AG04450 (cell line): ENCODE measurements at regions not wholly inside any gene's neighbourhood (a gene's known extent, or its start where the extent isn't known, plus 50 kb on each side); places are given as distances from the start of the nearest gene placed in this dataset.

Source experiments
- CTCF ChIA-PET: fragments of 300-600, 350-600 bp; formaldehyde crosslinking; extraction: SDS; loops from one replicate; lab custom pipeline; 2022; ENCODE audit warnings: antibody characterized with exemption, inconsistent platforms; lab: Charles Lee
- POLR2A ChIA-PET: fragments of 350-600 bp; formaldehyde crosslinking; extraction: SDS; loops from one replicate; lab custom pipeline; 2021; ENCODE audit warnings: antibody characterized with exemption, inconsistent platforms; lab: Yijun Ruan, JAX
- DNase-seq: peaks from one replicate; pipeline ENCODE4 v3.0.0-alpha.2; 2011; ENCODE audit warnings: low read depth, low spot score
- H3K27ac ChIP-seq: one replicate; pipeline ENCODE4 v1.5.1; 2012; ENCODE audit warnings: low read depth, low read length, control low read depth
- H3K27me3 ChIP-seq: one replicate; pipeline ENCODE4 v1.6.0; 2012; ENCODE audit warnings: low read length; ENCODE audit not compliant: control insufficient read depth, insufficient read depth
- H3K4me3 ChIP-seq: 2 replicates; pipeline ENCODE4 v1.5.1; 2011; ENCODE audit warnings: mild to moderate bottlenecking, low read depth, low read length, control low read depth
- H3K9me3 ChIP-seq: 2 replicates; pipeline ENCODE4 v1.5.1; 2012; ENCODE audit warnings: low read length; ENCODE audit not compliant: control insufficient read depth, insufficient read depth
- CTCF ChIP-seq: IDR thresholded peaks from 2 replicates; pipeline ENCODE4 v1.5.1; 2011; ENCODE audit warnings: low read depth, low read length, control low read depth, inconsistent platforms

- Histone ChIP-seq H3K9me3 (no peaks in the 10 kb centered on the region), H3K4me3 (no peak overlapping the region), H3K27me3 (no peaks in the 10 kb centered on the region), H3K27ac (no peak overlapping the region)
- ChIA-PET POLR2A (no interaction called here), CTCF (interaction anchor here (0.6 to 1.0 kb wide), 2 partner anchors 235 to 574 kb away, joined by 5 to 10 read pairs; no protein-coding TSS in a partner anchor)
- no peak for TF ChIP-seq CTCF
- DNase-seq: no peak
Measured at GRCh38 chr3:16658004-16658924, 53.0 kb upstream of the DAZL start.

GRCh38 chr3:16658925-16659793 lies 53.9 kb upstream of the DAZL start:
- DNase-seq: no peak
- Histone ChIP-seq H3K4me3 (no peak overlapping the region), H3K27me3 (peaks cover 3% of the 10 kb centered on the region), H3K9me3 (no peaks in the 10 kb centered on the region), H3K27ac (no peak overlapping the region)
- ChIA-PET POLR2A (no interaction called here), CTCF (interaction anchor here (0.6 to 1.0 kb wide), 2 partner anchors 236 to 573 kb away, joined by 5 to 10 read pairs; no protein-coding TSS in a partner anchor)
- TF ChIP-seq CTCF: no peak

- Histone ChIP-seq H3K4me3 (no peak overlapping the region), H3K27me3 (peaks cover 3% of the 10 kb centered on the region), H3K27ac (no peak overlapping the region), H3K9me3 (no peaks in the 10 kb centered on the region)
- ChIA-PET CTCF (no interaction called here), POLR2A (no interaction called here)
- TF ChIP-seq CTCF: no peak
- DNase-seq: no peak
Measured at GRCh38 chr3:16663854-16664712, 58.9 kb upstream of the DAZL start.

- no peak for DNase-seq
- Histone ChIP-seq H3K27ac (no peak overlapping the region), H3K9me3 (no peaks in the 10 kb centered on the region), H3K27me3 (peaks cover 3% of the 10 kb centered on the region), H3K4me3 (no peak overlapping the region)
- CTCF ChIA-PET: interaction anchor here (0.7 kb wide), 1 partner anchor 569 kb away, joined by 4 read pairs; no protein-coding TSS in a partner anchor
- no peak for TF ChIP-seq CTCF
- POLR2A ChIA-PET: no interaction called here
Measured at GRCh38 chr3:16665282-16665741, 60.1 kb upstream of the DAZL start.
